ENCODE measurements at regions not wholly inside any gene's neighbourhood (a gene's known extent, or its start where the extent isn't known, plus 50 kb on each side); places are given as distances from the start of the nearest gene placed in this dataset.

GRCh38 chr19:13699786-13700185 lies 64.5 kb upstream of the MRI1 start:
- TF ChIP-seq CTCF (IDR thresholded peaks at IDR 0.05) (no peak), POLR2A (IDR thresholded peaks at IDR 0.05) (no peak)
